T-helper 9 cell (primary cell): ENCODE measurements at regions not wholly inside any gene's neighbourhood (a gene's known extent, or its start where the extent isn't known, plus 50 kb on each side); places are given as distances from the start of the nearest gene placed in this dataset.

ENCODE experiments used
- DNase-seq: peaks from one replicate; pipeline ENCODE4 v3.0.0-alpha.2; 2020

- DNase-seq, result no peak
These were observed 162.0 kb downstream of the COL6A3 start for GRCh38 chr2:237251986-237252385.

- no peak for DNase-seq
These were observed 160.8 kb downstream of the COL6A3 start for GRCh38 chr2:237253046-237253702.

GRCh38 chr2:237254369-237254861, 159.5 kb downstream of the COL6A3 start:
- no peak for DNase-seq

- DNase-seq, result no peak
These were observed 158.9 kb downstream of the COL6A3 start for GRCh38 chr2:237254911-237255578.

GRCh38 chr2:237256887-237257286, 157.1 kb downstream of the COL6A3 start:
- no peak for DNase-seq

GRCh38 chr2:237257471-237257951, 156.5 kb downstream of the COL6A3 start:
- no peak for DNase-seq

- no peak for DNase-seq
These were observed 155.8 kb downstream of the COL6A3 start for GRCh38 chr2:237258116-237258515.

GRCh38 chr2:237258615-237259014, 155.3 kb downstream of the COL6A3 start:
- DNase-seq, result no peak

- no peak for DNase-seq
These were observed 154.8 kb downstream of the COL6A3 start for GRCh38 chr2:237259201-237259600.

GRCh38 chr2:237260039-237260620, 153.8 kb downstream of the COL6A3 start:
- no peak for DNase-seq

GRCh38 chr2:237260686-237261085, 153.3 kb downstream of the COL6A3 start:
- DNase-seq, result no peak

GRCh38 chr2:237261327-237261726, 152.6 kb downstream of the COL6A3 start:
- no peak for DNase-seq

GRCh38 chr2:237262838-237263771, 150.9 kb downstream of the COL6A3 start:
- no peak for DNase-seq

- no peak for DNase-seq
These were observed 149.3 kb downstream of the COL6A3 start for GRCh38 chr2:237264480-237265219.

- DNase-seq, result no peak
These were observed 145.8 kb downstream of the COL6A3 start for GRCh38 chr2:237268004-237268708.

GRCh38 chr2:237269138-237269875, 144.7 kb downstream of the COL6A3 start:
- no peak for DNase-seq

- no peak for DNase-seq
These were observed 143.4 kb downstream of the COL6A3 start for GRCh38 chr2:237270520-237270919.

- DNase-seq, result no peak
These were observed 142.0 kb downstream of the COL6A3 start for GRCh38 chr2:237271698-237272652.
